ENCODE measurements at regions not wholly inside any gene's neighbourhood (a gene's known extent, or its start where the extent isn't known, plus 50 kb on each side); places are given as distances from the start of the nearest gene placed in this dataset.

- TF ChIP-seq BHLHE40 (IDR thresholded peaks at IDR 0.05; ENCODE audit: borderline replicate concordance in 1 of 2, low read depth in 2 of 2, low read length in 1 of 2) = no peak
- no peak for TF ChIP-seq POLR2A (IDR thresholded peaks at IDR 0.05; ENCODE audit: low read depth, low read length)
- no peak for TF ChIP-seq ATF2 (IDR thresholded peaks at IDR 0.05; ENCODE audit: low read length)
- no peak for TF ChIP-seq CBFB (IDR thresholded peaks at IDR 0.05; ENCODE audit: low read depth)
- no peak for TF ChIP-seq CTCF (IDR thresholded peaks at IDR 0.05 in 2 of 3, conservative IDR thresholded peaks at IDR 0.05 in 1 of 3; ENCODE audit: control insufficient read depth in 2 of 3, extremely low read depth in 1 of 3, insufficient read depth in 1 of 3, low read depth in 3 of 3, low read length in 3 of 3)
- TF ChIP-seq IKZF2 (IDR thresholded peaks at IDR 0.05) = no peak
- no peak for TF ChIP-seq RFX5 (IDR thresholded peaks at IDR 0.05; ENCODE audit: low read depth, low read length)
- no peak for TF ChIP-seq ASH2L (IDR thresholded peaks at IDR 0.05; ENCODE audit: borderline replicate concordance, low read depth)
Measured at GRCh38 chrX:40878766-40879165, 143.4 kb upstream of the MED14 start.
